Activated B cell treated with CpG ODN at 0.5 μM for 24 hours (primary cell): ENCODE measurements at regions not wholly inside any gene's neighbourhood (a gene's known extent, or its start where the extent isn't known, plus 50 kb on each side); places are given as distances from the start of the nearest gene placed in this dataset.

Experiments used
- ATAC-seq: fragments of 200-7000 bp; cut with Tn5 transposase; one replicate; pipeline ENCODE4 v1.10.0; 2021; ENCODE audit warnings: low read depth, mild to moderate bottlenecking, moderate library complexity
- CTCF ChIA-PET: fragments of 350-600 bp; sonication (Branson Sonifier 250); formaldehyde crosslinking; loops from one replicate; lab custom pipeline; 2021; ENCODE audit warnings: antibody characterized with exemption; lab: Charles Lee
- POLR2A ChIA-PET: fragments of 350-600 bp; sonication (Branson Sonifier 250); formaldehyde crosslinking; loops from one replicate; lab custom pipeline; 2021; ENCODE audit warnings: antibody characterized with exemption; lab: Charles Lee
- DNase-seq: peaks from one replicate; pipeline ENCODE4 v3.0.0; 2022
- H3K27ac Mint-ChIP-seq: one replicate; pipeline ENCODE4 v1.8.0; 2020; ENCODE audit warnings: mixed read lengths
- H3K27me3 Mint-ChIP-seq: one replicate; pipeline ENCODE4 v1.8.0; 2021; ENCODE audit warnings: mixed read lengths
- H3K36me3 Mint-ChIP-seq: one replicate; pipeline ENCODE4 v1.8.0; 2021; ENCODE audit warnings: low read depth, mixed read lengths
- H3K4me1 Mint-ChIP-seq: one replicate; pipeline ENCODE4 v1.8.0; 2021; ENCODE audit warnings: mixed read lengths
- H3K4me3 Mint-ChIP-seq: one replicate; pipeline ENCODE4 v1.8.0; 2020; ENCODE audit warnings: mild to moderate bottlenecking, mixed read lengths
- H3K9me3 Mint-ChIP-seq: one replicate; pipeline ENCODE4 v1.8.0; 2020; ENCODE audit warnings: mixed read lengths
- CTCF ChIP-seq: fragments of 200-600 bp; IDR thresholded peaks from one replicate; pipeline ENCODE4 v1.8.0; 2022; ENCODE audit warnings: antibody characterized with exemption, mild to moderate bottlenecking
- intact Hi-C: fragments of 100-400 bp; cut with micrococcal nuclease; formaldehyde crosslinking; loops from one replicate; pipeline ENCODE4 v1.15.1; 2024

DNA sequence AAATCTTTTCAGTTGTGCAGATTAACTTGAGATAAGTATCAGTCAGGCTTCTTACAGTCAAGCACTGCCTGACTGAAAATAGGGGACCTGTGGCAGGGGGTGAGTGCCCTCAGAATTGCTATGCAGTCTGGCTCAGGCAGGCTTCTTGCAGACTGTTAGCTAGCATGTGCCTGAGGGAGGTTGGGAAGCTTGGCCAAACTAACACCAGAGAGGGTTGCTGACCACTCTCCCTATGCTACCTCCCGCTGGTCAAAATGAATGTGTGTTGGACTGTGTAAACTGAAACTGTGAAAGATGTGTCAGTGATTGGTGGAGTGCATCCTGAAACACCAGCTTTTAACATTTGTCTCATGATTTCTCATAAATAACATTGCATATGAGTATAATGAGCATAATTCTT lies 622.3 kb upstream of the IMPG1 start:
- no peak for TF ChIP-seq CTCF
- ATAC-seq, result no peak
- Mint-ChIP-seq H3K27me3 (no peaks in the 10 kb centered on the region), H3K4me3 (no peak overlapping the region), H3K4me1 (no peaks in the 10 kb centered on the region), H3K9me3 (no peaks in the 10 kb centered on the region), H3K36me3 (no peaks in the 10 kb centered on the region), H3K27ac (no peak overlapping the region)
- intact Hi-C loops, result no loop called here
- ChIA-PET CTCF (no interaction called here), POLR2A (no interaction called here)
- no peak for DNase-seq

DNA sequence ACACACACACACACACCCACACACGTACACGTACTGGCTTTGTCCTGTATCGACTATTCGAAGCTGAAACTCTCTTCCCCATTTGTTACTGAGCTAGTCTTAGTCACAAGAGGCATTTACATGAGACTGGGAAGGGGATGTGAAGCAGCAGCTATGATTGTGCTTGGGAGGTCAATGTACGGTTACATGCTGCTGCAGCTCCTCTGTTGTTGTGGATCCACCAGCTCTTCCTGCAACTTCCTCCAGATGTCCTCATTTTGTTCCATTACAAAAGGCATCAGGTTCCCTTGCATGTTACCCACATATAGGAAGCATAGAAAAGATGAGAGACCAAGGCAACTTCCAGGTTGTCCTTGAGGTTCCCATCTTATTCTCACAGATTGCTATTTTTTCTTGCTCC lies 612.4 kb upstream of the IMPG1 start:
- no peak for ATAC-seq
- ChIA-PET POLR2A (no interaction called here), CTCF (no interaction called here)

GRCh38 chr6:76683985-76684384 lies 611.5 kb upstream of the IMPG1 start:
- H3K4me3 Mint-ChIP-seq, result no peak overlapping the region
- H3K36me3 Mint-ChIP-seq, result no peaks in the 10 kb centered on the region
- H3K4me1 Mint-ChIP-seq, result no peaks in the 10 kb centered on the region
- intact Hi-C loops, result no loop called here
- H3K27me3 Mint-ChIP-seq, result no peaks in the 10 kb centered on the region
- ChIA-PET CTCF (no interaction called here), POLR2A (no interaction called here)
- H3K27ac Mint-ChIP-seq, result no peak overlapping the region
- no peak for DNase-seq
- ATAC-seq, result no peak
- no peak for TF ChIP-seq CTCF
- peaks cover 9% of the 10 kb centered on the region for H3K9me3 Mint-ChIP-seq

More for the DNA sequence above, 612.4 kb upstream of the IMPG1 start:
- no peak for DNase-seq
- intact Hi-C loops, result no loop called here
- H3K4me1 Mint-ChIP-seq, result no peaks in the 10 kb centered on the region
- no peaks in the 10 kb centered on the region for H3K36me3 Mint-ChIP-seq
- peaks cover 9% of the 10 kb centered on the region for H3K9me3 Mint-ChIP-seq
- no peak for TF ChIP-seq CTCF
- no peak overlapping the region for H3K4me3 Mint-ChIP-seq
- H3K27ac Mint-ChIP-seq, result no peak overlapping the region
- H3K27me3 Mint-ChIP-seq, result no peaks in the 10 kb centered on the region

DNA sequence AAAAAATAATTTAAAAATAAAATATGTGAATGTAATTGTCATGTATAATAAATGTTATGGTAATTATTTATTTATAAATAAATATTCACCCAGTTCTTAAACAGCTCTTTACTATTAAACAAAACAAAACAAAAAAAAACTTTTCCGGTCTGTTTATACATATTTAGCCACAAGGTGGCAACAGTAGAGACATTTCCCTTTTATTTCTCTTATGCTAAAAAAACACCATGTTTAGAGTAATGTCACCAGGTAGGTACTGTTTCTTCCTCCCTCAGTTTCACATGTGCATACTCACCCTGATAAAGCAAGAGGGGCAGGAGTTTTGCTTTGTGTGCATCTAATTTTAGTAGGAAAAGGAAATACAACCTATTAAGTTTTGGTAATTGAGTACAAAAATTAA lies 610.4 kb upstream of the IMPG1 start:
- no peak overlapping the region for H3K27ac Mint-ChIP-seq
- intact Hi-C loops, result no loop called here
- no peak for TF ChIP-seq CTCF
- POLR2A ChIA-PET, result no interaction called here
- H3K4me3 Mint-ChIP-seq, result no peak overlapping the region
- ATAC-seq, result no peak
- no peaks in the 10 kb centered on the region for H3K36me3 Mint-ChIP-seq
- H3K9me3 Mint-ChIP-seq, result peaks cover 4% of the 10 kb centered on the region
- no peak for DNase-seq
- CTCF ChIA-PET, result no interaction called here
- no peaks in the 10 kb centered on the region for H3K27me3 Mint-ChIP-seq
- H3K4me1 Mint-ChIP-seq, result no peaks in the 10 kb centered on the region

DNA sequence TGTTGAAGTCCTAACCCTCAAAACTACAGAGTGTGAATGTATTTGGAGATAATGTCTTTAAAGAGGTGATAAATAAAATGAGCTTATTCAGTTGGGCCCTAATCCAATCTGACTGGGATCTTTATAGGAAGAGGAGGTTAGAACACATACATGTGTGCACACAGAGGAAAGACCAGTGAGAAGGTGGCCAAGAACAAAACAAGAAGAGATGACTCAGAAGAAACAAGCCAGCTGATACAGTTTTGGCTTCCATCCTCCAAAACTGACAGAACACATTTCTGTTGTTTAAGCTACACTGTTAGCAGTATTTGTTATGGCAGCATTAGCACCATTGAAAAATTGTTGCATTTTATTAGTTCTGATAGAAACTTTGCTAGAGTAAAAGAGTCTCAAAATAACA lies 609.3 kb upstream of the IMPG1 start:
- no peak for TF ChIP-seq CTCF
- no peak for DNase-seq
- ATAC-seq, result no peak
- CTCF ChIA-PET, result no interaction called here
- Mint-ChIP-seq H3K4me3 (no peak overlapping the region), H3K4me1 (no peaks in the 10 kb centered on the region), H3K9me3 (no peaks in the 10 kb centered on the region), H3K27me3 (no peaks in the 10 kb centered on the region), H3K36me3 (no peaks in the 10 kb centered on the region), H3K27ac (no peak overlapping the region)
- intact Hi-C loops, result no loop called here
- POLR2A ChIA-PET, result no interaction called here
